DOHH2 (cell line): ENCODE measurements at regions not wholly inside any gene's neighbourhood (a gene's known extent, or its start where the extent isn't known, plus 50 kb on each side); places are given as distances from the start of the nearest gene placed in this dataset.
A peak's percentile ranks its signal among the peaks of the same experiment; 100 is the strongest.

ENCODE experiments used
- CTCF ChIP-seq: fragments of 200-600 bp; sonication (generic); IDR thresholded peaks from one replicate; pipeline ENCODE4 v1.5.1; 2014; ENCODE audit warnings: antibody characterized with exemption, mild to moderate bottlenecking, low read depth, low read length; ENCODE audit not compliant: poor library complexity, severe bottlenecking
- EZH2phosphoT487 ChIP-seq: fragments of 200-600 bp; sonication (generic); IDR thresholded peaks from 2 replicates; pipeline ENCODE4 v1.6.1; 2017; ENCODE audit warnings: borderline replicate concordance, mild to moderate bottlenecking, antibody characterized with exemption, low read length, moderate library complexity, mixed read lengths

GRCh38 chr1:87598429-87598828 lies 269.7 kb downstream of the LMO4 start:
- TF ChIP-seq CTCF (peak; percentile 47), EZH2phosphoT487 (no peak)
